Activated naive CD8-positive, alpha-beta T cell treated with anti-CD3 and anti-CD28 coated beads, Interleukin-2, amount 10 ng/mL, durations not matched to agents 7 days and 5 days (primary cell): ENCODE measurements at regions not wholly inside any gene's neighbourhood (a gene's known extent, or its start where the extent isn't known, plus 50 kb on each side); places are given as distances from the start of the nearest gene placed in this dataset.
"Not testable (repeated sequence)": the region's sequence is repeated elsewhere in the genome, so short reads cannot be mapped to it uniquely, and the experiment has no call there.

Source experiments
- ATAC-seq: fragments of 150-1000 bp; cut with Tn5 transposase; one replicate; pipeline ENCODE4 v1.10.0; 2021; ENCODE audit warnings: low read depth, moderate library complexity
- POLR2A ChIA-PET: fragments of 350-600 bp; sonication (Branson Sonifier 250); formaldehyde crosslinking; loops from one replicate; lab custom pipeline; 2021; ENCODE audit warnings: antibody characterized with exemption; lab: Charles Lee
- DNase-seq: peaks from one replicate; pipeline ENCODE4 v3.0.0; 2021
- H3K27ac Mint-ChIP-seq: one replicate; pipeline ENCODE4 v1.8.0; 2022; ENCODE audit warnings: mild to moderate bottlenecking, mixed read lengths
- H3K27me3 Mint-ChIP-seq: one replicate; pipeline ENCODE4 v1.8.0; 2022; ENCODE audit warnings: mild to moderate bottlenecking, moderate library complexity, mixed read lengths
- H3K36me3 Mint-ChIP-seq: one replicate; pipeline ENCODE4 v1.8.0; 2021; ENCODE audit warnings: mild to moderate bottlenecking, mixed read lengths
- H3K4me1 Mint-ChIP-seq: one replicate; pipeline ENCODE4 v1.8.0; 2021; ENCODE audit warnings: mixed read lengths
- H3K4me3 Mint-ChIP-seq: one replicate; pipeline ENCODE4 v1.8.0; 2022; ENCODE audit warnings: mild to moderate bottlenecking, moderate library complexity, mixed read lengths
- H3K9me3 Mint-ChIP-seq: one replicate; pipeline ENCODE4 v1.8.0; 2021; ENCODE audit warnings: mixed read lengths

DNA sequence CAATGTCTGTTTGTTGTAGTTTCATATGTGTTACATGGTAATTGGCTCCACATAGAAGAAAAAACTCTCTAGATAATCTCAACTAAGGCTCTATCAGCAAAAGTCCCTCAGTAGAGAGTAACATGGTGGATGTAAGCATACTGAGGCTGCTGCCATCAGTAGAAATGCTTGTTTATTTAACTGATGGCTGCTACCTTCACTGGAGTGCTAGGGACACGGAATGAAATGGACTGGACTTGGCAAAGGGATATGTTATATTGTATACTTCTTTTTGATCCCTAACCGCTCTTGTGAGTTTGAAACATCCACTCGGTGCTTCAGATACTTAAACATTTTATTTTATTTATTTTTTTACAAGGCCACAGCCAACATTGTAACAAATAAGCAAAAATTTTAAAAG, 143.0 kb downstream of the ZNF281 start:
- Mint-ChIP-seq H3K4me3 (no peak overlapping the region), H3K9me3 (no peaks in the 10 kb centered on the region), H3K36me3 (no peaks in the 10 kb centered on the region), H3K4me1 (peaks cover 4% of the 10 kb centered on the region), H3K27ac (no peak overlapping the region), H3K27me3 (peaks cover 3% of the 10 kb centered on the region)
- POLR2A ChIA-PET: no interaction called here
- ATAC-seq (no peak), DNase-seq (no peak)

DNA sequence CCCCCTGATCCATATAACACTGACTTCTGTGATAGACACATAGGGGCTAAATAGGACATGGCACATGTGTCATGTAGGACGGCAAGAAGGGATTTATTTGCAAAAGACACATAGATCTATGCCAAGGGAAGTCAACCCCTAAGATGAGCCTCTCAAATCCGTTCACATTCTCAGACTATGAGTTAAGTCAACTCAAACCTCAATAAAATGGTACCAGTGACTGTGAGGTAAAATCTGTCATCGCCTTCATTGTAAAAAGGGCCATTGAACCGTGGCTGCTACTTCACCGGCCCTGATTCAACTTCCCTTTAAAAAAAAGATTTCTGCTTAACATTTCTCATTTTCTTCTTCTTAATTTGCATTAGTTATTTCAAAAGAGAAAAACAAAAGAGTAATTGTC, 144.0 kb downstream of the ZNF281 start:
- Mint-ChIP-seq H3K27ac (no peak overlapping the region), H3K36me3 (no peaks in the 10 kb centered on the region), H3K4me3 (no peak overlapping the region), H3K9me3 (no peaks in the 10 kb centered on the region), H3K4me1 (peaks cover 4% of the 10 kb centered on the region), H3K27me3 (peaks cover 5% of the 10 kb centered on the region)
- ATAC-seq (no peak), DNase-seq (no peak)
- POLR2A ChIA-PET: no interaction called here

DNA sequence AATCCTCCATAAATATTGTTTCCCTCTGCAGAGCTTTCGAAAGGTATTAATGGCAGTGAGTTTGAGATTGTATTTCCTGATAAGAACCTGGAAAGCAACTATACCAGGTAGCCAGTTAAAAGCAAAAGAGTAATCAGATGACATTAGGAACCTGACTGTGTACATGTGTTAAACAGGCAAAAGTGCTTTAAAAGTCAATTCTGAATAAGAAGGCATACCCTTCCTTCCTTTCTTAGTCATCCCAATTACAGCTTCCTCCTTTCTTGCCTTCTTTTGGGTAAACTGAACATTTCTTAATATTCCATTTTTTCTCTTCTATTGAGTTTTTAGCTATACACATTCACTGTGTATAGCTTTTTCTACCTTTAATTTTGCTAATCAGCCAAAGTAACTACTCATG, 144.7 kb downstream of the ZNF281 start:
- Mint-ChIP-seq H3K9me3 (no peaks in the 10 kb centered on the region), H3K4me3 (no peak overlapping the region), H3K36me3 (no peaks in the 10 kb centered on the region), H3K27me3 (peaks cover 5% of the 10 kb centered on the region), H3K4me1 (peaks cover 4% of the 10 kb centered on the region), H3K27ac (no peak overlapping the region)
- DNase-seq (no peak), ATAC-seq (no peak)
- POLR2A ChIA-PET: no interaction called here

DNA sequence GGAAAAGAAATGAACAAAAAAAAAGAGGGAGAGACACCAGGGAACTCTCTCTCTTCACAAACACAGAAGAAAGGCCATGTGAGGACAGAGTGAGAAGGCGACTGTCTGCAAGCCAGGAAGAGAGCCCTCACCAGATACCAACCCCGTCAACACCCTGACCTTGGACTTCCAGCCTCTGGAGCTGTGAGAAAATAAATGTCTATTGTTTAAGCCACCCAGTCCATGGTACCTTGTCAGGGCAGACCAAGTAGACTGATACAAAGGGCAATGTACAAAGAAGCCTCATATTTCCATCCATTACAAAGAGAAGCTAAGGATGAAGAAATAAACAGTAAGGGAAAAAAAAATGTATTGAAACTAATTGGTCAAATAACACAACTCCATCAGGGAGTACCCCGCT, 146.6 kb downstream of the ZNF281 start:
- Mint-ChIP-seq H3K27ac (no peak overlapping the region), H3K4me1 (peaks cover 2% of the 10 kb centered on the region), H3K9me3 (no peaks in the 10 kb centered on the region), H3K4me3 (no peak overlapping the region), H3K36me3 (no peaks in the 10 kb centered on the region), H3K27me3 (peaks cover 5% of the 10 kb centered on the region)
- POLR2A ChIA-PET: no interaction called here
- DNase-seq (no peak), ATAC-seq (no peak)

DNA sequence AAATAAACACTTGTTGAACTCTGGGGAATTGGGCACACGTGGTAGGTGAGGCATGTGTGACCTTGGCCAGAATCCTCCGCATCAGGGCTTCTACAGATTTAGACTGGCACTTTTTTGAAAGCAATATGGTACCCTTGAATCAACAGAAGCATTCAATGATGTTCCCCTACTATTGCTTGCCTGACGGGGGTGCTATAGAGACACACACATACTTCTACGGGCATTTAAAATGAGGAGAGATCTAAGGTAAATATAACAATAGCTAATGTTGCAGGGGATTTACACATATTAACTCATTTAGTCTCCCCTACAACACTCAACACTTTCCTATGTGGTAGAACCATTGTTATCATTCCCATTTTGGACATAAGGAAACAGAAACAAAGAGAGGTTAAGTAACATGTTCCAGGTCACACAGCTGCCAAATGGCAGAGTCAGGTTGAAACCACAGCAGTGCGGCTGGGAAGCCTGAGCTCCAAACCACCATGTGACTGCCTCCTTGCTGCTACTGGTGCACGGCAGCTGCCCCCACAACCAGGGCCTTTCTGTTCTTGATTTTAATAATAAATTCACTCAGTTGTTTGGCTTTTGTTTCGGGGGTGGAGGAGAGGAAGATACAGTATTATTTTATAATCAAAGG, 147.4 kb downstream of the ZNF281 start:
- Mint-ChIP-seq H3K4me1 (peaks cover 2% of the 10 kb centered on the region), H3K36me3 (no peaks in the 10 kb centered on the region), H3K27ac (no peak overlapping the region), H3K27me3 (peaks cover 5% of the 10 kb centered on the region), H3K4me3 (no peak overlapping the region), H3K9me3 (no peaks in the 10 kb centered on the region)
- ATAC-seq (no peak), DNase-seq (no peak)
- POLR2A ChIA-PET: no interaction called here

- DNase-seq: no peak
- Mint-ChIP-seq H3K4me1 (peaks cover 2% of the 10 kb centered on the region), H3K9me3 (no peaks in the 10 kb centered on the region), H3K4me3 (no peak overlapping the region), H3K36me3 (no peaks in the 10 kb centered on the region), H3K27me3 (peaks cover 7% of the 10 kb centered on the region), H3K27ac (no peak overlapping the region)
- POLR2A ChIA-PET: no interaction called here
- ATAC-seq: no peak
Measured at GRCh38 chr1:200260597-200261335, 149.1 kb downstream of the ZNF281 start.

GRCh38 chr1:200258447-200259375, 151.1 kb downstream of the ZNF281 start:
- H3K4me1 Mint-ChIP-seq: peaks cover 8% of the 10 kb centered on the region
- ATAC-seq (no peak), DNase-seq (no peak)
- H3K36me3 Mint-ChIP-seq: no peaks in the 10 kb centered on the region
- H3K9me3 Mint-ChIP-seq: no peaks in the 10 kb centered on the region
- no peak overlapping the region for H3K4me3 Mint-ChIP-seq
- POLR2A ChIA-PET: no interaction called here
- no peak overlapping the region for H3K27ac Mint-ChIP-seq
- H3K27me3 Mint-ChIP-seq: peaks cover 7% of the 10 kb centered on the region

DNA sequence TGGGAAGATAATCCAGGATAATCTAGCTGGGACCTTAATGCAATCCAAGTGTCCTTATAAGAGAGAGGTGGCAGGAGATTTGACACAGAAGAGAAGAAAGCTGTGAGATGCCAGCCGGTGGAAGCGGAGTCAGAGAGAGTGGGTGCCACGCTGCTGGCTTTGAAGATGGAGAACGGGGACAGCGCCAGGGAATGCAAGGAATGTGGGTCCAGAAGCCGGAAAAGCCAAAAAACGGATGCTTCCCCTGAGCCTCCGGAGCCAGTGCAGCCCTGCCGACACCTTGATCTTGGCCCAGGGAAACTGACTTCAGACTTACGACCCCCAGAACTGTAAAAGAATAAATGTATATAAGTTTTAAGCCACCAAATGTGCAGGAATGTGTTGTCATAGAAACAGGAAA, 152.6 kb downstream of the ZNF281 start:
- POLR2A ChIA-PET: no interaction called here
- ATAC-seq: no peak
- Mint-ChIP-seq H3K4me1 (peaks cover 9% of the 10 kb centered on the region), H3K4me3 (no peak overlapping the region), H3K27me3 (peaks cover 9% of the 10 kb centered on the region), H3K27ac (no peak overlapping the region), H3K36me3 (no peaks in the 10 kb centered on the region), H3K9me3 (no peaks in the 10 kb centered on the region)
- DNase-seq: no peak

DNA sequence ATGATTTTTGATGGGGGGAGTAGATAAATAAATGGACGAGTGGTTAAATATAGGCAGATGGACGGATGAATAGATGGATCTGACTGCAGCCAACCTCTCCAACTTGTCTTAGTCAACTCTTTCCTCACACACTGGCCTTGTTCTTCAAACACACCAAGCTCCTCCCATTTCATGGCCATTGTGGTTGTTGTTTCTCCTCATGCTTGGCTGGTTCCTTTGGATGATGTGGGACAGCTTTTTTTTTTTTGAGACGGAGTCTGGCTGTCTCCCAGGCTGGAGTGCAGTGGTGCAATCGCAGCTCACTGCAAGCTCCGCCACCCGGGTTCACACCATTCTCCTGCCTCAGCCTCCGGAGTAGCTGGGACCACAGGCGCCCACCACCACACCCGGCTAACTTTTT, 155.2 kb downstream of the ZNF281 start:
- ATAC-seq, H3K4me3 Mint-ChIP-seq, H3K9me3 Mint-ChIP-seq, H3K36me3 Mint-ChIP-seq, DNase-seq, POLR2A ChIA-PET, H3K4me1 Mint-ChIP-seq, H3K27ac Mint-ChIP-seq: not testable (repeated sequence)
- H3K27me3 Mint-ChIP-seq: peaks cover 27% of the 10 kb centered on the region

DNA sequence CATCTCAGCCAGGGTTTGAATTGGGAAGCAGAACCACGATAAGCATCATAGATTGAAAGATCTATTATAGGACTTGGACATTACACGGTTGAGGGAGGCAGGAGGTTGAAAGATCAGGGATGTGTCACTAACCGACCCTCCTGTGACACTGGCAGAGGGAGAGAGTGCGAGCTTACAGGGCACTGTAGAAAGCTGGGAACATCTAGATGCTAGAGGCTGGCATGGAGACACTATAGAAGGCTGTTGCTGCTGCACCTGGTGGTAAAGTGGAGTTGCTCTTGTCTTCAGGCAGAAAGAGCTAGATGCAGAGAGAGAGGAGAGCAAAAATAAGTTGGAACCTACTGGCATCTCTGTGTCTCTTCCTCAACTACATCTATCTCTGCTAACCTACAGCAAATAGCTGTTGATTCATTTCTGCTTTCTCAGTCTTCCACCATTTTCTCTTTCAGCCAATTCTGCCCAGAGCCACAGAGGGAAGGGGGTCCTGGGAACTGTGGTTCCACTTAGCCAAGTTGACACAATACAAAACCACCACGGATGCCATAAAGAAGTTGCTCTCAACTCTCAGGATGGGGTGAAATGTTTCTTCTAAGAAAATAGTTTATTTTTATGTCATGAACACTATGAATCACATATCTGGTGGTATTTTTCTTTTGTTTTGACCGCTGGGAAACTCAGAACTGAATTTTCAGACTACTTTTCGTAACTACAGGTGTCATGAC, 155.9 kb downstream of the ZNF281 start:
- DNase-seq (no peak), ATAC-seq (peak; percentile 26)
- Mint-ChIP-seq H3K9me3 (no peaks in the 10 kb centered on the region), H3K4me1 (peaks cover 7% of the 10 kb centered on the region), H3K36me3 (no peaks in the 10 kb centered on the region), H3K4me3 (no peak overlapping the region), H3K27me3 (peaks cover 31% of the 10 kb centered on the region), H3K27ac (no peak overlapping the region)
- POLR2A ChIA-PET: no interaction called here

GRCh38 chr1:200252531-200252930, 157.3 kb downstream of the ZNF281 start:
- peaks cover 7% of the 10 kb centered on the region for H3K4me1 Mint-ChIP-seq
- no peak overlapping the region for H3K27ac Mint-ChIP-seq
- H3K36me3 Mint-ChIP-seq: no peaks in the 10 kb centered on the region
- H3K27me3 Mint-ChIP-seq: peaks cover 40% of the 10 kb centered on the region
- H3K4me3 Mint-ChIP-seq: no peak overlapping the region
- ATAC-seq: no peak
- POLR2A ChIA-PET: no interaction called here
- H3K9me3 Mint-ChIP-seq: no peaks in the 10 kb centered on the region
- no peak for DNase-seq

GRCh38 chr1:200250469-200250868, 159.4 kb downstream of the ZNF281 start:
- Mint-ChIP-seq H3K36me3 (no peaks in the 10 kb centered on the region), H3K4me1 (peaks cover 7% of the 10 kb centered on the region), H3K4me3 (no peak overlapping the region), H3K27ac (no peak overlapping the region), H3K9me3 (no peaks in the 10 kb centered on the region), H3K27me3 (peaks cover 50% of the 10 kb centered on the region)
- POLR2A ChIA-PET: no interaction called here
- DNase-seq (no peak), ATAC-seq (no peak)

- no peak for DNase-seq
- H3K9me3 Mint-ChIP-seq: no peaks in the 10 kb centered on the region
- H3K4me3 Mint-ChIP-seq: no peak overlapping the region
- ATAC-seq: no peak
- POLR2A ChIA-PET: no interaction called here
- H3K4me1 Mint-ChIP-seq: no peaks in the 10 kb centered on the region
- H3K27ac Mint-ChIP-seq: no peak overlapping the region
- H3K27me3 Mint-ChIP-seq: peaks cover 60% of the 10 kb centered on the region
- H3K36me3 Mint-ChIP-seq: no peaks in the 10 kb centered on the region
Measured at GRCh38 chr1:200248541-200248940, 161.3 kb downstream of the ZNF281 start.
